ENCODE measurements at regions not wholly inside any gene's neighbourhood (a gene's known extent, or its start where the extent isn't known, plus 50 kb on each side); places are given as distances from the start of the nearest gene placed in this dataset.

DNA sequence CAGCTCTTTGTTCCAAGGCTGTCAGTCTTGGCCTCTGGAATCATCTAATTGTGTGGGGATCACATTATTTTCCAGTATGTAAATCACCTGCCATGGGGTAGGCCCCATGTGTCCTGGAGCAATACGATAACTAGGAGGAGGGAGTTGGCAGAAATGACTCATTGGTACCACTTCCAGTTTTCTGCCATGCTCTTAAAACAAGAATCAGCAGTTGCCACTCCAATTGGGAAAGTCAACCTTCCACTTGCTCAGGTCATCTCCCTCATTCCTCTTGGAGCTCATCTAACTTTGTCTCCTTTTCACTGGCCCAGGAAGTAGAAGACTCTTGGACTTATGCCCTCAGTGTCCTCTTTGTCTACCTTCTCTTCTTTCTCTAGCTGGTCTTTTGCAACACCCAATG lies 487.0 kb downstream of the SLC4A3 start:
- Mint-ChIP-seq H3K4me1 (no peaks in the 10 kb centered on the region), H3K9me3 (peaks cover 23% of the 10 kb centered on the region), H3K27me3 (ENCODE audit: low read depth) (no peaks in the 10 kb centered on the region), H3K27ac (no peak overlapping the region), H3K36me3 (0 out of 2 replicates have a peak, but pooled peaks cover 4% of the 10 kb centered on the region), H3K4me3 (no peak overlapping the region)
- ChIA-PET POLR2A (no interaction called here), CTCF (no interaction called here)
- ATAC-seq (no peak), DNase-seq (ENCODE audit: low spot score) (no peak)
- TF ChIP-seq, protein P1, sequence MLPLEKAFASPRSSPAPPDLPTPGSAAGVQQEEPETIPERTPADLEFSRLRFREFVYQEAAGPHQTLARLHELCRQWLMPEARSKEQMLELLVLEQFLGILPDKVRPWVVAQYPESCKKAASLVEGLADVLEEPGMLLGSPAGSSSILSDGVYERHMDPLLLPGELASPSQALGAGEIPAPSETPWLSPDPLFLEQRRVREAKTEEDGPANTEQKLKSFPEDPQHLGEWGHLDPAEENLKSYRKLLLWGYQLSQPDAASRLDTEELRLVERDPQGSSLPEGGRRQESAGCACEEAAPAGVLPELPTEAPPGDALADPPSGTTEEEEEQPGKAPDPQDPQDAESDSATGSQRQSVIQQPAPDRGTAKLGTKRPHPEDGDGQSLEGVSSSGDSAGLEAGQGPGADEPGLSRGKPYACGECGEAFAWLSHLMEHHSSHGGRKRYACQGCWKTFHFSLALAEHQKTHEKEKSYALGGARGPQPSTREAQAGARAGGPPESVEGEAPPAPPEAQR (CRISPR knock-in tag; IDR thresholded peaks at IDR 0.05), result no peak
- peak; percentile 88 for TF ChIP-seq ZNF317 (CRISPR knock-in tag; IDR thresholded peaks at IDR 0.05; ENCODE audit: borderline replicate concordance, low read depth)

DNA sequence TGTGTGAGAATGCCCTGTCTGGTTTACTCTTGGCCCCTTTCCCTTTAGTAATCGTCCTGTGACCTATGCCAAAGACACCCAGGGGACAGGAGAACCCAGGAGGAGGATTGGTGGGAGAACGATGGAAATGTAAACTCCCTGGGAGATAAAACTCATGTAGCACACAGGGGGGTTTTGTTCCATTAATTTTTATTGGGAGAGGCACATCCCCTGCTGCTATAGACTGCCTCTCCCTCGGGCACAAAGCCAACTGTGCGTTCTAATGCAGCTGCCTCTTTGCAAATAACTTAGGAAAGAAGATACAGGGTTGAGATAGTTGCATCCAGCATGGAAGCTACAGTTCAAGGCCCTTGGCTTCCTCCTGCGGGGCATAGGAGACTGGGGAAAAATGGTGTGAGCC lies 489.6 kb downstream of the SLC4A3 start:
- ChIA-PET CTCF (no interaction called here), POLR2A (no interaction called here)
- no peaks in the 10 kb centered on the region for H3K27me3 Mint-ChIP-seq (ENCODE audit: low read depth)
- H3K36me3 Mint-ChIP-seq, result 0 out of 2 replicates have a peak, but pooled peaks cover 4% of the 10 kb centered on the region
- no peaks in the 10 kb centered on the region for H3K4me1 Mint-ChIP-seq
- TF ChIP-seq, protein P2, sequence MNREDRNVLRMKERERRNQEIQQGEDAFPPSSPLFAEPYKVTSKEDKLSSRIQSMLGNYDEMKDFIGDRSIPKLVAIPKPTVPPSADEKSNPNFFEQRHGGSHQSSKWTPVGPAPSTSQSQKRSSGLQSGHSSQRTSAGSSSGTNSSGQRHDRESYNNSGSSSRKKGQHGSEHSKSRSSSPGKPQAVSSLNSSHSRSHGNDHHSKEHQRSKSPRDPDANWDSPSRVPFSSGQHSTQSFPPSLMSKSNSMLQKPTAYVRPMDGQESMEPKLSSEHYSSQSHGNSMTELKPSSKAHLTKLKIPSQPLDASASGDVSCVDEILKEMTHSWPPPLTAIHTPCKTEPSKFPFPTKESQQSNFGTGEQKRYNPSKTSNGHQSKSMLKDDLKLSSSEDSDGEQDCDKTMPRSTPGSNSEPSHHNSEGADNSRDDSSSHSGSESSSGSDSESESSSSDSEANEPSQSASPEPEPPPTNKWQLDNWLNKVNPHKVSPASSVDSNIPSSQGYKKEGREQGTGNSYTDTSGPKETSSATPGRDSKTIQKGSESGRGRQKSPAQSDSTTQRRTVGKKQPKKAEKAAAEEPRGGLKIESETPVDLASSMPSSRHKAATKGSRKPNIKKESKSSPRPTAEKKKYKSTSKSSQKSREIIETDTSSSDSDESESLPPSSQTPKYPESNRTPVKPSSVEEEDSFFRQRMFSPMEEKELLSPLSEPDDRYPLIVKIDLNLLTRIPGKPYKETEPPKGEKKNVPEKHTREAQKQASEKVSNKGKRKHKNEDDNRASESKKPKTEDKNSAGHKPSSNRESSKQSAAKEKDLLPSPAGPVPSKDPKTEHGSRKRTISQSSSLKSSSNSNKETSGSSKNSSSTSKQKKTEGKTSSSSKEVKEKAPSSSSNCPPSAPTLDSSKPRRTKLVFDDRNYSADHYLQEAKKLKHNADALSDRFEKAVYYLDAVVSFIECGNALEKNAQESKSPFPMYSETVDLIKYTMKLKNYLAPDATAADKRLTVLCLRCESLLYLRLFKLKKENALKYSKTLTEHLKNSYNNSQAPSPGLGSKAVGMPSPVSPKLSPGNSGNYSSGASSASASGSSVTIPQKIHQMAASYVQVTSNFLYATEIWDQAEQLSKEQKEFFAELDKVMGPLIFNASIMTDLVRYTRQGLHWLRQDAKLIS (CRISPR knock-in tag; IDR thresholded peaks at IDR 0.05; ENCODE audit: borderline replicate concordance), result no peak
- TF ChIP-seq ZNF121 (CRISPR knock-in tag; IDR thresholded peaks at IDR 0.05) (no peak), SOX15 (CRISPR knock-in tag; IDR thresholded peaks at IDR 0.05) (no peak), FOXK1 (CRISPR knock-in tag; IDR thresholded peaks at IDR 0.05) (no peak)
- TF ChIP-seq, protein P3, sequence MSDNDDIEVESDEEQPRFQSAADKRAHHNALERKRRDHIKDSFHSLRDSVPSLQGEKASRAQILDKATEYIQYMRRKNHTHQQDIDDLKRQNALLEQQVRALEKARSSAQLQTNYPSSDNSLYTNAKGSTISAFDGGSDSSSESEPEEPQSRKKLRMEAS (CRISPR knock-in tag; IDR thresholded peaks at IDR 0.05), result no peak
- TF ChIP-seq, protein P4, sequence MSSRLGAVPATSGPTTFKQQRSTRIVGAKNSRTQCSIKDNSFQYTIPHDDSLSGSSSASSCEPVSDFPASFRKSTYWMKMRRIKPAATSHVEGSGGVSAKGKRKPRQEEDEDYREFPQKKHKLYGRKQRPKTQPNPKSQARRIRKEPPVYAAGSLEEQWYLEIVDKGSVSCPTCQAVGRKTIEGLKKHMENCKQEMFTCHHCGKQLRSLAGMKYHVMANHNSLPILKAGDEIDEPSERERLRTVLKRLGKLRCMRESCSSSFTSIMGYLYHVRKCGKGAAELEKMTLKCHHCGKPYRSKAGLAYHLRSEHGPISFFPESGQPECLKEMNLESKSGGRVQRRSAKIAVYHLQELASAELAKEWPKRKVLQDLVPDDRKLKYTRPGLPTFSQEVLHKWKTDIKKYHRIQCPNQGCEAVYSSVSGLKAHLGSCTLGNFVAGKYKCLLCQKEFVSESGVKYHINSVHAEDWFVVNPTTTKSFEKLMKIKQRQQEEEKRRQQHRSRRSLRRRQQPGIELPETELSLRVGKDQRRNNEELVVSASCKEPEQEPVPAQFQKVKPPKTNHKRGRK (CRISPR knock-in tag; IDR thresholded peaks at IDR 0.05; ENCODE audit: borderline replicate concordance), result no peak
- TF ChIP-seq, protein P5, sequence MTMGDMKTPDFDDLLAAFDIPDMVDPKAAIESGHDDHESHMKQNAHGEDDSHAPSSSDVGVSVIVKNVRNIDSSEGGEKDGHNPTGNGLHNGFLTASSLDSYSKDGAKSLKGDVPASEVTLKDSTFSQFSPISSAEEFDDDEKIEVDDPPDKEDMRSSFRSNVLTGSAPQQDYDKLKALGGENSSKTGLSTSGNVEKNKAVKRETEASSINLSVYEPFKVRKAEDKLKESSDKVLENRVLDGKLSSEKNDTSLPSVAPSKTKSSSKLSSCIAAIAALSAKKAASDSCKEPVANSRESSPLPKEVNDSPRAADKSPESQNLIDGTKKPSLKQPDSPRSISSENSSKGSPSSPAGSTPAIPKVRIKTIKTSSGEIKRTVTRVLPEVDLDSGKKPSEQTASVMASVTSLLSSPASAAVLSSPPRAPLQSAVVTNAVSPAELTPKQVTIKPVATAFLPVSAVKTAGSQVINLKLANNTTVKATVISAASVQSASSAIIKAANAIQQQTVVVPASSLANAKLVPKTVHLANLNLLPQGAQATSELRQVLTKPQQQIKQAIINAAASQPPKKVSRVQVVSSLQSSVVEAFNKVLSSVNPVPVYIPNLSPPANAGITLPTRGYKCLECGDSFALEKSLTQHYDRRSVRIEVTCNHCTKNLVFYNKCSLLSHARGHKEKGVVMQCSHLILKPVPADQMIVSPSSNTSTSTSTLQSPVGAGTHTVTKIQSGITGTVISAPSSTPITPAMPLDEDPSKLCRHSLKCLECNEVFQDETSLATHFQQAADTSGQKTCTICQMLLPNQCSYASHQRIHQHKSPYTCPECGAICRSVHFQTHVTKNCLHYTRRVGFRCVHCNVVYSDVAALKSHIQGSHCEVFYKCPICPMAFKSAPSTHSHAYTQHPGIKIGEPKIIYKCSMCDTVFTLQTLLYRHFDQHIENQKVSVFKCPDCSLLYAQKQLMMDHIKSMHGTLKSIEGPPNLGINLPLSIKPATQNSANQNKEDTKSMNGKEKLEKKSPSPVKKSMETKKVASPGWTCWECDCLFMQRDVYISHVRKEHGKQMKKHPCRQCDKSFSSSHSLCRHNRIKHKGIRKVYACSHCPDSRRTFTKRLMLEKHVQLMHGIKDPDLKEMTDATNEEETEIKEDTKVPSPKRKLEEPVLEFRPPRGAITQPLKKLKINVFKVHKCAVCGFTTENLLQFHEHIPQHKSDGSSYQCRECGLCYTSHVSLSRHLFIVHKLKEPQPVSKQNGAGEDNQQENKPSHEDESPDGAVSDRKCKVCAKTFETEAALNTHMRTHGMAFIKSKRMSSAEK (CRISPR knock-in tag; IDR thresholded peaks at IDR 0.05; ENCODE audit: borderline replicate concordance), result no peak
- ATAC-seq (no peak), DNase-seq (ENCODE audit: low spot score) (no peak)
- peaks cover 23% of the 10 kb centered on the region for H3K9me3 Mint-ChIP-seq
- H3K27ac Mint-ChIP-seq, result no peak overlapping the region
- no peak overlapping the region for H3K4me3 Mint-ChIP-seq

DNA sequence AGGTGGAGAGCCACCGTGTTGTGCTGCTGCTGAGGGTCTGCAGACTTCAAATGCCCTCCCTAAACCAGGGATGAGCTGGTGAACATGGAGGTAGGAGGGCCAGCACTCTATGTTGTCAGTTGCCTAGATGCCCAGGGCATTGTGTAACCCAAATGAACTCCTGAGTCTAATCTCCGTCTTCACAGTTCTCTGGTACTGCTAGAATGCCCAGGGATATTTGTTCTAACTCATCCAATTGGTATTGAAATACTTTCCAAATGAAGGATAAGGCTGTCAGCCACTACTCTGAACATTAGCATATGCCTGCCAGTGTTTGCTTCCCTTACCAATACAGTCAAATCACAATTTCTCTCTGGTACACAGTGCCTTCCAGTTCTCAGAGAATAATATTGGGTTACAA lies 492.6 kb downstream of the SLC4A3 start:
- H3K27ac Mint-ChIP-seq, result no peak overlapping the region

More for the DNA sequence above, 492.6 kb downstream of the SLC4A3 start:
- H3K9me3 Mint-ChIP-seq, result peaks cover 14% of the 10 kb centered on the region
- CTCF ChIA-PET, result no interaction called here
- ATAC-seq (no peak), DNase-seq (ENCODE audit: low spot score) (no peak)
- 0 out of 2 replicates have a peak, but pooled peaks cover 3% of the 10 kb centered on the region for H3K4me1 Mint-ChIP-seq
- TF ChIP-seq, protein P6, sequence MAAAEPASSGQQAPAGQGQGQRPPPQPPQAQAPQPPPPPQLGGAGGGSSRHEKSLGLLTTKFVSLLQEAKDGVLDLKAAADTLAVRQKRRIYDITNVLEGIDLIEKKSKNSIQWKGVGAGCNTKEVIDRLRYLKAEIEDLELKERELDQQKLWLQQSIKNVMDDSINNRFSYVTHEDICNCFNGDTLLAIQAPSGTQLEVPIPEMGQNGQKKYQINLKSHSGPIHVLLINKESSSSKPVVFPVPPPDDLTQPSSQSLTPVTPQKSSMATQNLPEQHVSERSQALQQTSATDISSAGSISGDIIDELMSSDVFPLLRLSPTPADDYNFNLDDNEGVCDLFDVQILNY (CRISPR knock-in tag; IDR thresholded peaks at IDR 0.05), result no peak
- no peak overlapping the region for H3K4me3 Mint-ChIP-seq
- POLR2A ChIA-PET, result interaction anchor here (0.6 kb wide), 1 partner anchor 47 kb away, joined by 4 read pairs; no protein-coding TSS in a partner anchor
- 0 out of 2 replicates have a peak, but pooled peaks cover 4% of the 10 kb centered on the region for H3K36me3 Mint-ChIP-seq
- H3K27me3 Mint-ChIP-seq (ENCODE audit: low read depth), result no peaks in the 10 kb centered on the region

All from WTC11 (cell line).